HL-60 (cell line): ENCODE measurements at regions not wholly inside any gene's neighbourhood (a gene's known extent, or its start where the extent isn't known, plus 50 kb on each side); places are given as distances from the start of the nearest gene placed in this dataset.

Experiments
- DNase-seq, 2 experiments: peaks; one replicate each; pipeline ENCODE4 v3.0.0-alpha.2; 2010 to 2020; ENCODE audit warnings: low read depth in 1 of 2, low spot score in 1 of 2
- H3K27ac ChIP-seq: fragments of 250-450 bp; sonication (Bioruptor Pico); replicated peaks from 2 replicates; pipeline ENCODE4 v1.5.1; 2020; ENCODE audit warnings: mild to moderate bottlenecking, moderate library complexity
- H3K27me3 ChIP-seq: fragments of 250-450 bp; sonication (Bioruptor Pico); 2 replicates; pipeline ENCODE4 v1.5.1; 2021; ENCODE audit warnings: mild to moderate bottlenecking, moderate library complexity; ENCODE audit not compliant: insufficient read depth, poor library complexity, severe bottlenecking
- H3K4me3 ChIP-seq: replicated peaks from 2 replicates; pipeline ENCODE4 v1.5.1; 2011; ENCODE audit warnings: mild to moderate bottlenecking, control low read depth, low read length; ENCODE audit not compliant: insufficient read depth
- CTCF ChIP-seq: IDR thresholded peaks from one replicate; pipeline ENCODE4 v1.5.1; 2011; ENCODE audit warnings: low read length, control low read depth, inconsistent platforms; ENCODE audit not compliant: insufficient read depth
- GABPA ChIP-seq: IDR thresholded peaks from 2 replicates; pipeline ENCODE4 v1.6.1; 2012; ENCODE audit warnings: low read depth
- POLR2AphosphoS5 ChIP-seq: IDR thresholded peaks from 2 replicates; pipeline ENCODE4 v1.6.1; 2012; ENCODE audit warnings: low read depth
- SPI1 ChIP-seq: IDR thresholded peaks from 2 replicates; pipeline ENCODE4 v1.6.1; 2012; ENCODE audit warnings: low read depth, mild to moderate bottlenecking, borderline replicate concordance
- TF ChIP-seq, protein P1 (sequence below): IDR thresholded peaks from 2 replicates; pipeline ENCODE4 v1.6.1; 2012; ENCODE audit warnings: low read depth; ENCODE audit not compliant: insufficient replicate concordance

DNA sequence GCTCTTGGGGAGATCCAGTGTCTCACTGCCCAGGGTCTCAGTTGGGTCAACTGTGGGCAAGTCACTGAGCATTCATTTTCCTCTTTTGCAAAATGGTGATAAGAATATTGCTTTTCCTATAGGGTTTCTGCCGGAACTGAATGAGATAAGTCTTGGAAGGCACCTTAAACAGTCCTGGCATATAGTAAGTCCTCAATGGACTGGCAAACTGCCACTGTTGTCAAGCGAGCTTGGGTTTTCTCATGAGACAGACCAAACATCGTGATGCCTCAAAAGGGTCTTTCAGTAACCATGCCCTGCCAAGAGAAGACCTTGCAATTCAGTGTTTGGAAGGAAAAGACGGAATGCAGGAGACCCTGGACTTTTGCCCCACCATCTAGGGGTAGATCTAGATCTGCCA lies 251.5 kb downstream of the WDR11 start:
- Histone ChIP-seq H3K4me3 (no peak overlapping the region), H3K27me3 (no peaks in the 10 kb centered on the region), H3K27ac (no peak overlapping the region)
- DNase-seq, result no peak
- TF ChIP-seq, protein P1, sequence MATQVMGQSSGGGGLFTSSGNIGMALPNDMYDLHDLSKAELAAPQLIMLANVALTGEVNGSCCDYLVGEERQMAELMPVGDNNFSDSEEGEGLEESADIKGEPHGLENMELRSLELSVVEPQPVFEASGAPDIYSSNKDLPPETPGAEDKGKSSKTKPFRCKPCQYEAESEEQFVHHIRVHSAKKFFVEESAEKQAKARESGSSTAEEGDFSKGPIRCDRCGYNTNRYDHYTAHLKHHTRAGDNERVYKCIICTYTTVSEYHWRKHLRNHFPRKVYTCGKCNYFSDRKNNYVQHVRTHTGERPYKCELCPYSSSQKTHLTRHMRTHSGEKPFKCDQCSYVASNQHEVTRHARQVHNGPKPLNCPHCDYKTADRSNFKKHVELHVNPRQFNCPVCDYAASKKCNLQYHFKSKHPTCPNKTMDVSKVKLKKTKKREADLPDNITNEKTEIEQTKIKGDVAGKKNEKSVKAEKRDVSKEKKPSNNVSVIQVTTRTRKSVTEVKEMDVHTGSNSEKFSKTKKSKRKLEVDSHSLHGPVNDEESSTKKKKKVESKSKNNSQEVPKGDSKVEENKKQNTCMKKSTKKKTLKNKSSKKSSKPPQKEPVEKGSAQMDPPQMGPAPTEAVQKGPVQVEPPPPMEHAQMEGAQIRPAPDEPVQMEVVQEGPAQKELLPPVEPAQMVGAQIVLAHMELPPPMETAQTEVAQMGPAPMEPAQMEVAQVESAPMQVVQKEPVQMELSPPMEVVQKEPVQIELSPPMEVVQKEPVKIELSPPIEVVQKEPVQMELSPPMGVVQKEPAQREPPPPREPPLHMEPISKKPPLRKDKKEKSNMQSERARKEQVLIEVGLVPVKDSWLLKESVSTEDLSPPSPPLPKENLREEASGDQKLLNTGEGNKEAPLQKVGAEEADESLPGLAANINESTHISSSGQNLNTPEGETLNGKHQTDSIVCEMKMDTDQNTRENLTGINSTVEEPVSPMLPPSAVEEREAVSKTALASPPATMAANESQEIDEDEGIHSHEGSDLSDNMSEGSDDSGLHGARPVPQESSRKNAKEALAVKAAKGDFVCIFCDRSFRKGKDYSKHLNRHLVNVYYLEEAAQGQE, result no peak
- no peak for TF ChIP-seq POLR2AphosphoS5
- no peak for TF ChIP-seq SPI1
- TF ChIP-seq CTCF, result no peak
- no peak for TF ChIP-seq GABPA

GRCh38 chr10:121104476-121105111 lies 253.4 kb downstream of the WDR11 start:
- DNase-seq, result no peak
- TF ChIP-seq, protein P1, result no peak
- no peaks in the 10 kb centered on the region for H3K27me3 ChIP-seq
- H3K4me3 ChIP-seq, result no peak overlapping the region
- no peak overlapping the region for H3K27ac ChIP-seq

DNA sequence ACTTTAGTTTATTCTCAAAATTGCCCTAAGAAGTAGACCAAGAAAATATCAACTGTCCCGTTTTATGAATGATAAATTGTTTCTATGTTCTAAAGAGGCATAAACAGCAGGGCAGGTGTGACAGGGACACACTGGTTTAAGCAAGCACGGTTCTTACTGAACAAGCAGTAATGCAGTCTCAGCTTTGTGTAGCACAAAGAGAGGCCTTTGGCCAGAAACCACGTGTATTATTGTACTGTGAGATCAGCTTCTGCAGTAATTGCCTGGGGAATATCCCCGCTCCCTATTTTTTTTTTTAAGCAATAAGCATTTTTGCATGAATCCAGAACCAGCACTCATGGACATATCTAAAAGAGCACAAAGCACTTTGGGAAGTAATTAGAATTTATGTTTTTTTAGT lies 255.4 kb downstream of the WDR11 start:
- Histone ChIP-seq H3K27ac (no peak overlapping the region), H3K4me3 (no peak overlapping the region), H3K27me3 (peaks cover 5% of the 10 kb centered on the region)
- TF ChIP-seq, protein P1, result no peak
- no peak for TF ChIP-seq SPI1
- TF ChIP-seq POLR2AphosphoS5, result no peak
- TF ChIP-seq CTCF, result no peak
- TF ChIP-seq GABPA, result no peak
- no peak for DNase-seq

GRCh38 chr10:121108051-121108450 lies 256.9 kb downstream of the WDR11 start:
- Histone ChIP-seq H3K27ac (no peak overlapping the region), H3K27me3 (peaks cover 5% of the 10 kb centered on the region), H3K4me3 (no peak overlapping the region)
- DNase-seq, result no peak
- TF ChIP-seq POLR2AphosphoS5, result no peak
- TF ChIP-seq SPI1, result no peak
- TF ChIP-seq, protein P1, result no peak
- no peak for TF ChIP-seq CTCF
- TF ChIP-seq GABPA, result no peak
